ENCODE measurements at regions not wholly inside any gene's neighbourhood (a gene's known extent, or its start where the extent isn't known, plus 50 kb on each side); places are given as distances from the start of the nearest gene placed in this dataset.

- TF ChIP-seq, protein P1, sequence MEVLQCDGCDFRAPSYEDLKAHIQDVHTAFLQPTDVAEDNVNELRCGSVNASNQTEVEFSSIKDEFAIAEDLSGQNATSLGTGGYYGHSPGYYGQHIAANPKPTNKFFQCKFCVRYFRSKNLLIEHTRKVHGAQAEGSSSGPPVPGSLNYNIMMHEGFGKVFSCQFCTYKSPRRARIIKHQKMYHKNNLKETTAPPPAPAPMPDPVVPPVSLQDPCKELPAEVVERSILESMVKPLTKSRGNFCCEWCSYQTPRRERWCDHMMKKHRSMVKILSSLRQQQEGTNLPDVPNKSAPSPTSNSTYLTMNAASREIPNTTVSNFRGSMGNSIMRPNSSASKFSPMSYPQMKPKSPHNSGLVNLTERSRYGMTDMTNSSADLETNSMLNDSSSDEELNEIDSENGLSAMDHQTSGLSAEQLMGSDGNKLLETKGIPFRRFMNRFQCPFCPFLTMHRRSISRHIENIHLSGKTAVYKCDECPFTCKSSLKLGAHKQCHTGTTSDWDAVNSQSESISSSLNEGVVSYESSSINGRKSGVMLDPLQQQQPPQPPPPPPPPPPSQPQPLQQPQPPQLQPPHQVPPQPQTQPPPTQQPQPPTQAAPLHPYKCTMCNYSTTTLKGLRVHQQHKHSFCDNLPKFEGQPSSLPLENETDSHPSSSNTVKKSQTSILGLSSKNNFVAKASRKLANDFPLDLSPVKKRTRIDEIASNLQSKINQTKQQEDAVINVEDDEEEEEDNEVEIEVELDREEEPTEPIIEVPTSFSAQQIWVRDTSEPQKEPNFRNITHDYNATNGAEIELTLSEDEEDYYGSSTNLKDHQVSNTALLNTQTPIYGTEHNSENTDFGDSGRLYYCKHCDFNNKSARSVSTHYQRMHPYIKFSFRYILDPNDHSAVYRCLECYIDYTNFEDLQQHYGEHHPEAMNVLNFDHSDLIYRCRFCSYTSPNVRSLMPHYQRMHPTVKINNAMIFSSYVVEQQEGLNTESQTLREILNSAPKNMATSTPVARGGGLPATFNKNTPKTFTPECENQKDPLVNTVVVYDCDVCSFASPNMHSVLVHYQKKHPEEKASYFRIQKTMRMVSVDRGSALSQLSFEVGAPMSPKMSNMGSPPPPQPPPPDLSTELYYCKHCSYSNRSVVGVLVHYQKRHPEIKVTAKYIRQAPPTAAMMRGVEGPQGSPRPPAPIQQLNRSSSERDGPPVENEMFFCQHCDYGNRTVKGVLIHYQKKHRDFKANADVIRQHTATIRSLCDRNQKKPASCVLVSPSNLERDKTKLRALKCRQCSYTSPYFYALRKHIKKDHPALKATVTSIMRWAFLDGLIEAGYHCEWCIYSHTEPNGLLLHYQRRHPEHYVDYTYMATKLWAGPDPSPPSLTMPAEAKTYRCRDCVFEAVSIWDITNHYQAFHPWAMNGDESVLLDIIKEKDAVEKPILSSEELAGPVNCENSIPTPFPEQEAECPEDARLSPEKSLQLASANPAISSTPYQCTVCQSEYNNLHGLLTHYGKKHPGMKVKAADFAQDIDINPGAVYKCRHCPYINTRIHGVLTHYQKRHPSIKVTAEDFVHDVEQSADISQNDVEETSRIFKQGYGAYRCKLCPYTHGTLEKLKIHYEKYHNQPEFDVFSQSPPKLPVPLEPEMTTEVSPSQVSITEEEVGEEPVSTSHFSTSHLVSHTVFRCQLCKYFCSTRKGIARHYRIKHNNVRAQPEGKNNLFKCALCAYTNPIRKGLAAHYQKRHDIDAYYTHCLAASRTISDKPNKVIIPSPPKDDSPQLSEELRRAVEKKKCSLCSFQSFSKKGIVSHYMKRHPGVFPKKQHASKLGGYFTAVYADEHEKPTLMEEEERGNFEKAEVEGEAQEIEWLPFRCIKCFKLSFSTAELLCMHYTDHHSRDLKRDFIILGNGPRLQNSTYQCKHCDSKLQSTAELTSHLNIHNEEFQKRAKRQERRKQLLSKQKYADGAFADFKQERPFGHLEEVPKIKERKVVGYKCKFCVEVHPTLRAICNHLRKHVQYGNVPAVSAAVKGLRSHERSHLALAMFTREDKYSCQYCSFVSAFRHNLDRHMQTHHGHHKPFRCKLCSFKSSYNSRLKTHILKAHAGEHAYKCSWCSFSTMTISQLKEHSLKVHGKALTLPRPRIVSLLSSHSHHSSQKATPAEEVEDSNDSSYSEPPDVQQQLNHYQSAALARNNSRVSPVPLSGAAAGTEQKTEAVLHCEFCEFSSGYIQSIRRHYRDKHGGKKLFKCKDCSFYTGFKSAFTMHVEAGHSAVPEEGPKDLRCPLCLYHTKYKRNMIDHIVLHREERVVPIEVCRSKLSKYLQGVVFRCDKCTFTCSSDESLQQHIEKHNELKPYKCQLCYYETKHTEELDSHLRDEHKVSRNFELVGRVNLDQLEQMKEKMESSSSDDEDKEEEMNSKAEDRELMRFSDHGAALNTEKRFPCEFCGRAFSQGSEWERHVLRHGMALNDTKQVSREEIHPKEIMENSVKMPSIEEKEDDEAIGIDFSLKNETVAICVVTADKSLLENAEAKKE (CRISPR knock-in tag; IDR thresholded peaks at IDR 0.05), result no peak
- TF ChIP-seq EZH2phosphoT487 (IDR thresholded peaks at IDR 0.05; ENCODE audit: unreplicated experiment) (no peak), JUNB (IDR thresholded peaks at IDR 0.05; ENCODE audit: unreplicated experiment) (no peak), EZH2 (IDR thresholded peaks at IDR 0.05; ENCODE audit: low read depth, unreplicated experiment) (no peak), NANOG (IDR thresholded peaks at IDR 0.05; ENCODE audit: borderline replicate concordance) (no peak)
- TF ChIP-seq, protein P2, sequence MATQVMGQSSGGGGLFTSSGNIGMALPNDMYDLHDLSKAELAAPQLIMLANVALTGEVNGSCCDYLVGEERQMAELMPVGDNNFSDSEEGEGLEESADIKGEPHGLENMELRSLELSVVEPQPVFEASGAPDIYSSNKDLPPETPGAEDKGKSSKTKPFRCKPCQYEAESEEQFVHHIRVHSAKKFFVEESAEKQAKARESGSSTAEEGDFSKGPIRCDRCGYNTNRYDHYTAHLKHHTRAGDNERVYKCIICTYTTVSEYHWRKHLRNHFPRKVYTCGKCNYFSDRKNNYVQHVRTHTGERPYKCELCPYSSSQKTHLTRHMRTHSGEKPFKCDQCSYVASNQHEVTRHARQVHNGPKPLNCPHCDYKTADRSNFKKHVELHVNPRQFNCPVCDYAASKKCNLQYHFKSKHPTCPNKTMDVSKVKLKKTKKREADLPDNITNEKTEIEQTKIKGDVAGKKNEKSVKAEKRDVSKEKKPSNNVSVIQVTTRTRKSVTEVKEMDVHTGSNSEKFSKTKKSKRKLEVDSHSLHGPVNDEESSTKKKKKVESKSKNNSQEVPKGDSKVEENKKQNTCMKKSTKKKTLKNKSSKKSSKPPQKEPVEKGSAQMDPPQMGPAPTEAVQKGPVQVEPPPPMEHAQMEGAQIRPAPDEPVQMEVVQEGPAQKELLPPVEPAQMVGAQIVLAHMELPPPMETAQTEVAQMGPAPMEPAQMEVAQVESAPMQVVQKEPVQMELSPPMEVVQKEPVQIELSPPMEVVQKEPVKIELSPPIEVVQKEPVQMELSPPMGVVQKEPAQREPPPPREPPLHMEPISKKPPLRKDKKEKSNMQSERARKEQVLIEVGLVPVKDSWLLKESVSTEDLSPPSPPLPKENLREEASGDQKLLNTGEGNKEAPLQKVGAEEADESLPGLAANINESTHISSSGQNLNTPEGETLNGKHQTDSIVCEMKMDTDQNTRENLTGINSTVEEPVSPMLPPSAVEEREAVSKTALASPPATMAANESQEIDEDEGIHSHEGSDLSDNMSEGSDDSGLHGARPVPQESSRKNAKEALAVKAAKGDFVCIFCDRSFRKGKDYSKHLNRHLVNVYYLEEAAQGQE (IDR thresholded peaks at IDR 0.05; ENCODE audit: unreplicated experiment), result no peak
These were observed 403.8 kb downstream of the SHISA9 start (continued) for GRCh38 chr16:13305019-13305755.
